A549 (cell line): ENCODE measurements at regions not wholly inside any gene's neighbourhood (a gene's known extent, or its start where the extent isn't known, plus 50 kb on each side); places are given as distances from the start of the nearest gene placed in this dataset.

Experiments used
- ATAC-seq, 2 experiments: fragments of 200-7000 bp in 1 of 2; fragments of >200 bp in 1 of 2; cut with Nextera tagmentation in 1 of 2; cut with Tn5 transposase in 1 of 2; 3 replicates each; pipeline versions ENCODE4 v1.8.0 to v1.9.1; 2018 to 2020; ENCODE audit warnings: mild to moderate bottlenecking in 1 of 2, moderate library complexity in 1 of 2
- CTCF ChIA-PET: fragments of 300-600 bp; sonication (Branson Sonifier 250); formaldehyde crosslinking; extraction: SDS; loops from one replicate; lab custom pipeline; 2021; ENCODE audit warnings: antibody characterized with exemption, inconsistent platforms; lab: Yijun Ruan, JAX
- POLR2A ChIA-PET: fragments of 350-600 bp; formaldehyde crosslinking; extraction: SDS; loops from one replicate; lab custom pipeline; 2021; ENCODE audit warnings: antibody characterized with exemption, inconsistent platforms; lab: Yijun Ruan, JAX
- DNase-seq, 2 experiments: peaks; one replicate each; pipeline versions ENCODE4 v3.0.0 to v3.0.0-alpha.2; 2011 to 2016; ENCODE audit warnings: low read depth in 1 of 2, low spot score in 1 of 2
- FAIRE-seq: peaks from 2 replicates; lab custom pipeline; 2011; peaks lifted over from hg19 to GRCh38; lab: Jason Lieb, UNC
- H3K27ac ChIP-seq, 2 experiments: fragments of >200 bp; sonication (Bioruptor Twin); formaldehyde crosslinking; 3 replicates each; pipeline ENCODE4 v1.5.1; 2016 to 2017
- H3K4me1 ChIP-seq: fragments of >200 bp; sonication (Bioruptor Twin); formaldehyde crosslinking; 3 replicates; pipeline ENCODE4 v1.6.1; 2016
- H3K4me2 ChIP-seq: fragments of >200 bp; sonication (Bioruptor Twin); formaldehyde crosslinking; 3 replicates; pipeline ENCODE4 v1.6.1; 2016
- H3K4me3 ChIP-seq: fragments of >200 bp; sonication (Bioruptor Twin); formaldehyde crosslinking; 3 replicates; pipeline ENCODE4 v1.5.1; 2016
- H3K9me3 ChIP-seq: fragments of >200 bp; sonication (Bioruptor Twin); formaldehyde crosslinking; 3 replicates; pipeline ENCODE4 v1.6.1; 2016
- BHLHE40 ChIP-seq: IDR thresholded peaks from 2 replicates; pipeline ENCODE4 v1.6.1; 2012; ENCODE audit warnings: low read depth, low read length, inconsistent platforms
- CBX2 ChIP-seq: fragments of 200-600 bp; sonication (generic); IDR thresholded peaks from 2 replicates; pipeline ENCODE4 v1.6.1; 2016; ENCODE audit warnings: low read depth, mild to moderate bottlenecking, borderline replicate concordance
- CBX8 ChIP-seq: fragments of 200-600 bp; sonication (generic); IDR thresholded peaks from 2 replicates; pipeline ENCODE4 v1.6.1; 2016
- CEBPB ChIP-seq, 2 experiments: fragments of >200 bp in 1 of 2; sonication (Bioruptor Twin) in 1 of 2; formaldehyde crosslinking in 1 of 2; IDR thresholded peaks; 2 replicates each; pipeline ENCODE4 v1.6.1; 2012 to 2016
- EHMT2 ChIP-seq: fragments of 200-600 bp; sonication (generic); IDR thresholded peaks from 2 replicates; pipeline ENCODE4 v1.6.1; 2016; ENCODE audit warnings: antibody characterized with exemption, low read depth, mild to moderate bottlenecking, moderate library complexity
- ESRRA ChIP-seq: fragments of 150-350 bp; IDR thresholded peaks from 2 replicates; pipeline ENCODE4 v1.6.1; 2014; ENCODE audit warnings: mild to moderate bottlenecking, low read length, borderline replicate concordance
- FOSL2 ChIP-seq, 2 experiments: fragments of 450-650 bp in 1 of 2; fragments of >200 bp in 1 of 2; sonication (Bioruptor Twin) in 1 of 2; formaldehyde crosslinking; IDR thresholded peaks; 2 replicates each; pipeline versions ENCODE4 v1.5.0 to v1.6.1; 2016 to 2020; ENCODE audit warnings: mild to moderate bottlenecking in 1 of 2, moderate library complexity in 1 of 2
- FOXS1 ChIP-seq: fragments of 250-450 bp; sonication (Bioruptor Pico); IDR thresholded peaks from 2 replicates; pipeline ENCODE4 v1.5.0; 2020; ENCODE audit warnings: mild to moderate bottlenecking, moderate library complexity
- HDAC2 ChIP-seq: fragments of 200-600 bp; sonication (generic); IDR thresholded peaks from 2 replicates; pipeline ENCODE4 v1.6.1; 2016
- HES2 ChIP-seq: fragments of >200 bp; sonication (Bioruptor Twin); formaldehyde crosslinking; IDR thresholded peaks from 2 replicates; pipeline ENCODE4 v1.6.1; 2016
- HEYL ChIP-seq: fragments of 250-450 bp; sonication (Bioruptor Pico); IDR thresholded peaks from 2 replicates; pipeline ENCODE4 v1.8.0; 2021; ENCODE audit warnings: mild to moderate bottlenecking, moderate library complexity
- HOXB5 ChIP-seq: fragments of 250-450 bp; sonication (Bioruptor Pico); IDR thresholded peaks from 2 replicates; pipeline ENCODE4 v1.5.0; 2020; ENCODE audit warnings: mild to moderate bottlenecking, moderate library complexity
- JUN ChIP-seq, 2 experiments: fragments of >200 bp; sonication (Bioruptor Twin); formaldehyde crosslinking; IDR thresholded peaks; 2 replicates in 1 of 2; 3 replicates in 1 of 2; pipeline ENCODE4 v1.6.1; 2016 to 2017
- JUNB ChIP-seq: fragments of >200 bp; sonication (Bioruptor Twin); formaldehyde crosslinking; IDR thresholded peaks from 2 replicates; pipeline ENCODE4 v1.6.1; 2016
- KDM5A ChIP-seq: fragments of 200-600 bp; sonication (generic); IDR thresholded peaks from 2 replicates; pipeline ENCODE4 v1.6.1; 2016; ENCODE audit warnings: antibody characterized with exemption, mild to moderate bottlenecking
- MAFK ChIP-seq: fragments of 450-650 bp; IDR thresholded peaks from 2 replicates; pipeline ENCODE4 v1.6.1; 2014; ENCODE audit not compliant: partially characterized antibody
- MAX ChIP-seq: IDR thresholded peaks from 2 replicates; pipeline ENCODE4 v1.6.1; 2012
- MAZ ChIP-seq: fragments of 150-350 bp; IDR thresholded peaks from 2 replicates; pipeline ENCODE4 v1.6.1; 2014; ENCODE audit warnings: antibody characterized with exemption, low read depth, low read length, borderline replicate concordance
- MYC ChIP-seq: IDR thresholded peaks from 2 replicates; pipeline ENCODE4 v1.6.1; 2012; ENCODE audit warnings: mild to moderate bottlenecking, inconsistent platforms, low read length, improper control_type of control experiment, borderline replicate concordance
- NFE2L2 ChIP-seq: fragments of 150-350 bp; conservative IDR thresholded peaks from 2 replicates; pipeline ENCODE4 v1.6.1; 2014; ENCODE audit warnings: low read length
- NR3C1 ChIP-seq: fragments of >200 bp; sonication (Bioruptor Twin); formaldehyde crosslinking; IDR thresholded peaks from 3 replicates; pipeline ENCODE4 v1.6.1; 2017
- RCOR1 ChIP-seq: fragments of 150-350 bp; IDR thresholded peaks from 2 replicates; pipeline ENCODE4 v1.6.1; 2014; ENCODE audit warnings: antibody characterized with exemption, low read length, low read depth
- RNF2 ChIP-seq: fragments of 200-600 bp; sonication (generic); IDR thresholded peaks from 2 replicates; pipeline ENCODE4 v1.6.1; 2016; ENCODE audit warnings: low read depth, mild to moderate bottlenecking, antibody characterized with exemption, moderate library complexity, borderline replicate concordance
- SREBF2 ChIP-seq: fragments of 450-650 bp; IDR thresholded peaks from 2 replicates; pipeline ENCODE4 v1.6.1; 2014; ENCODE audit warnings: mild to moderate bottlenecking, moderate library complexity
- TFCP2L1 ChIP-seq: fragments of 250-450 bp; sonication (Bioruptor Pico); IDR thresholded peaks from 2 replicates; pipeline ENCODE4 v1.5.0; 2021; ENCODE audit warnings: mild to moderate bottlenecking
- TP53 ChIP-seq: fragments of 250-450 bp; sonication (Bioruptor Pico); IDR thresholded peaks from 2 replicates; pipeline ENCODE4 v1.5.0; 2021; ENCODE audit warnings: mild to moderate bottlenecking, moderate library complexity
- USF2 ChIP-seq: fragments of 450-650 bp; IDR thresholded peaks from 2 replicates; pipeline ENCODE4 v1.6.1; 2014; ENCODE audit warnings: antibody characterized with exemption
- ZC3H11A ChIP-seq: fragments of 450-650 bp; IDR thresholded peaks from 2 replicates; pipeline ENCODE4 v1.6.1; 2014; ENCODE audit warnings: antibody characterized with exemption, mild to moderate bottlenecking
- ZSCAN20 ChIP-seq: fragments of 250-450 bp; sonication (Bioruptor Pico); IDR thresholded peaks from 2 replicates; pipeline ENCODE4 v1.8.0; 2022; ENCODE audit warnings: mild to moderate bottlenecking, moderate library complexity
- WGBS: methylation state at CpG from one replicate; pipeline ENCODE4 v1.1.6; 2017; ENCODE audit errors: missing lambda C conversion rate; 5-methylcytosine and 5-hydroxymethylcytosine counted together
- TF ChIP-seq, protein P1 (sequence below): fragments of 250-450 bp; sonication (Bioruptor Pico); IDR thresholded peaks from 2 replicates; pipeline ENCODE4 v1.5.0; 2020; ENCODE audit warnings: low read depth, mild to moderate bottlenecking, moderate library complexity
- TF ChIP-seq, protein P2 (sequence below): fragments of >200 bp; sonication (Bioruptor Twin); formaldehyde crosslinking; IDR thresholded peaks from 3 replicates; pipeline ENCODE4 v1.5.1; 2016

- H3K4me3 ChIP-seq = no peak overlapping the region
- WGBS = 23% methylated on average over 3 of the region's 3 CpGs
- POLR2A ChIA-PET = no interaction called here
- H3K9me3 ChIP-seq = no peaks in the 10 kb centered on the region
- CTCF ChIA-PET = interaction anchor here (1.5 kb wide), 1 partner anchor 9 kb away, joined by 5 read pairs; no protein-coding TSS in a partner anchor
- TF ChIP-seq RCOR1 = no peak
- no peak for TF ChIP-seq ZSCAN20 (CRISPR knock-in tag)
- TF ChIP-seq MAX = no peak
- TF ChIP-seq CBX2 = no peak
- TF ChIP-seq NFE2L2 = no peak
- TF ChIP-seq, protein P1, sequence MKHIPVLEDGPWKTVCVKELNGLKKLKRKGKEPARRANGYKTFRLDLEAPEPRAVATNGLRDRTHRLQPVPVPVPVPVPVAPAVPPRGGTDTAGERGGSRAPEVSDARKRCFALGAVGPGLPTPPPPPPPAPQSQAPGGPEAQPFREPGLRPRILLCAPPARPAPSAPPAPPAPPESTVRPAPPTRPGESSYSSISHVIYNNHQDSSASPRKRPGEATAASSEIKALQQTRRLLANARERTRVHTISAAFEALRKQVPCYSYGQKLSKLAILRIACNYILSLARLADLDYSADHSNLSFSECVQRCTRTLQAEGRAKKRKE (CRISPR knock-in tag) = no peak
- no peak for TF ChIP-seq ZC3H11A
- TF ChIP-seq NR3C1 = no peak
- TF ChIP-seq JUN (IDR thresholded peaks at IDR 0.05) = no peak
- TF ChIP-seq BHLHE40 = no peak
- no peak for TF ChIP-seq CEBPB (IDR thresholded peaks at IDR 0.05)
- no peak for TF ChIP-seq HDAC2
- TF ChIP-seq SREBF2 = no peak
- TF ChIP-seq HEYL (CRISPR knock-in tag) = no peak
- TF ChIP-seq JUNB = no peak
- TF ChIP-seq HOXB5 (CRISPR knock-in tag) = no peak
- TF ChIP-seq MAZ = no peak
- no peak for TF ChIP-seq ESRRA
- TF ChIP-seq, all 56 proteins: peak for 0
- DNase-seq = no peak
- H3K4me2 ChIP-seq = no peak overlapping the region
- peaks cover 5% of the 10 kb centered on the region; the same call in 2 of the 3 replicates for H3K4me1 ChIP-seq
- ATAC-seq = no peak
- FAIRE-seq = no peak
- H3K27ac ChIP-seq = no peak overlapping the region
These were observed 67.8 kb downstream of the TTC32 start for GRCh38 chr2:19833978-19834377.

DNA sequence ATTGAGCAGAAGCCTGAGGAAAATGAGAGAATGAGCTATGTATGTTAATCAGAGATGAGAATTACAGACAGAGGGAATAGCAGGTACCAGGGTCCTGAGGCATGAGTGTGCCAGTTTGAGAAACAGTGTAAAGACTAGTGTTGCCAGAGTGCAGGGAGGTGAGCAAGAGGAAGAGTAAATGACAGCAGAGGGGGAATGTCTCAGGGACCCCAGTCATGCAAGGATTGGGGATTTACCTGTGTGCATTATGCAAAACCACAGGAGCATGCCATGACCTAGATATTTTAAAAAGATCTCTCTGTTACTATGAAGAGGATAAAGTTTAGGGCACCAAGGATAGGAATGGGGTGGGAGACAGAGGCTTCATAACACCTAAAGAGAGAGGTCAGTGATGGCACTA, 72.1 kb downstream of the TTC32 start:
- no peaks in the 10 kb centered on the region for H3K4me1 ChIP-seq
- FAIRE-seq (no peak), ATAC-seq (no peak)
- H3K4me2 ChIP-seq = no peak overlapping the region
- POLR2A ChIA-PET = no interaction called here
- TF ChIP-seq CEBPB (IDR thresholded peaks at IDR 0.05) (no peak), CBX2 (no peak), FOSL2 (IDR thresholded peaks at IDR 0.05) (no peak), FOSL2 (CRISPR knock-in tag; IDR thresholded peaks at IDR 0.05) (no peak), CBX8 (no peak), ZC3H11A (no peak), MAFK (no peak), RNF2 (no peak), TP53 (no peak), TFCP2L1 (CRISPR knock-in tag) (no peak), HES2 (no peak), EHMT2 (no peak), MYC (no peak), MAX (no peak), FOXS1 (CRISPR knock-in tag) (no peak), USF2 (no peak), KDM5A (no peak)
- TF ChIP-seq, protein P2, sequence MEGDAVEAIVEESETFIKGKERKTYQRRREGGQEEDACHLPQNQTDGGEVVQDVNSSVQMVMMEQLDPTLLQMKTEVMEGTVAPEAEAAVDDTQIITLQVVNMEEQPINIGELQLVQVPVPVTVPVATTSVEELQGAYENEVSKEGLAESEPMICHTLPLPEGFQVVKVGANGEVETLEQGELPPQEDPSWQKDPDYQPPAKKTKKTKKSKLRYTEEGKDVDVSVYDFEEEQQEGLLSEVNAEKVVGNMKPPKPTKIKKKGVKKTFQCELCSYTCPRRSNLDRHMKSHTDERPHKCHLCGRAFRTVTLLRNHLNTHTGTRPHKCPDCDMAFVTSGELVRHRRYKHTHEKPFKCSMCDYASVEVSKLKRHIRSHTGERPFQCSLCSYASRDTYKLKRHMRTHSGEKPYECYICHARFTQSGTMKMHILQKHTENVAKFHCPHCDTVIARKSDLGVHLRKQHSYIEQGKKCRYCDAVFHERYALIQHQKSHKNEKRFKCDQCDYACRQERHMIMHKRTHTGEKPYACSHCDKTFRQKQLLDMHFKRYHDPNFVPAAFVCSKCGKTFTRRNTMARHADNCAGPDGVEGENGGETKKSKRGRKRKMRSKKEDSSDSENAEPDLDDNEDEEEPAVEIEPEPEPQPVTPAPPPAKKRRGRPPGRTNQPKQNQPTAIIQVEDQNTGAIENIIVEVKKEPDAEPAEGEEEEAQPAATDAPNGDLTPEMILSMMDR = no peak
- TF ChIP-seq, all 56 proteins: peak for 0
- H3K4me3 ChIP-seq = no peak overlapping the region
- H3K9me3 ChIP-seq = no peaks in the 10 kb centered on the region
- DNase-seq = no peak
- no peak overlapping the region for H3K27ac ChIP-seq
- CTCF ChIA-PET = interaction anchor here (1.5 kb wide), 2 partner anchors 11 to 21 kb away, joined by 4 to 5 read pairs; no protein-coding TSS in a partner anchor
